ENCODE measurements at regions not wholly inside any gene's neighbourhood (a gene's known extent, or its start where the extent isn't known, plus 50 kb on each side); places are given as distances from the start of the nearest gene placed in this dataset.

- TF ChIP-seq CTCF (IDR thresholded peaks at IDR 0.05; ENCODE audit: insufficient read depth, low read length) (no peak), REST (IDR thresholded peaks at IDR 0.05; ENCODE audit: insufficient replicate concordance, low read depth) (no peak), POLR2AphosphoS5 (IDR thresholded peaks at IDR 0.05; ENCODE audit: low read depth) (no peak), SPI1 (IDR thresholded peaks at IDR 0.05; ENCODE audit: borderline replicate concordance, low read depth) (no peak)
These were observed 751.6 kb downstream of the TLR4 start for GRCh38 chr9:118455788-118456187.

Data from HL-60 (cell line).